ENCODE measurements at regions not wholly inside any gene's neighbourhood (a gene's known extent, or its start where the extent isn't known, plus 50 kb on each side); places are given as distances from the start of the nearest gene placed in this dataset.

DNA sequence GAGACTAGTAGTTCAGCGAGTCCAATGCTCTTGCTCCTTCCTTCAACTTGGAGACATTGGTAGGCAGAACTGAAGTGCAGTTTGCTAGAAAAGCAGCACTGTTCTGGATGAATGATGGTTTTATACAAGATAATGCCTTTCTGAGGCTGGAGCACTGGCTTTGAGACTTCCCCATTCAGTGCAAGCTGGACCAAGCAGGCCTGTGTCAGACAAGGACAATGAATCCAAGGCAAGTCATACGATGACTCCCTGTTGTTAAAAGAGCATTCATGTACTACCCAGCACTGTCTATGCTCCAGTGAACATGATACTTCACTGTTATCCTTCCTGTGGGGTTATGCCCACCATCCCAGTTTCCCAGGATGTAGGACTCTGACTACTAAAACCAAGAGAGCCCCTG is 242.3 kb upstream of the RAG2 start:
- H3K9me3 ChIP-seq (replicated peaks) = peaks cover 8% of the 10 kb centered on the region
- TF ChIP-seq, protein P1, sequence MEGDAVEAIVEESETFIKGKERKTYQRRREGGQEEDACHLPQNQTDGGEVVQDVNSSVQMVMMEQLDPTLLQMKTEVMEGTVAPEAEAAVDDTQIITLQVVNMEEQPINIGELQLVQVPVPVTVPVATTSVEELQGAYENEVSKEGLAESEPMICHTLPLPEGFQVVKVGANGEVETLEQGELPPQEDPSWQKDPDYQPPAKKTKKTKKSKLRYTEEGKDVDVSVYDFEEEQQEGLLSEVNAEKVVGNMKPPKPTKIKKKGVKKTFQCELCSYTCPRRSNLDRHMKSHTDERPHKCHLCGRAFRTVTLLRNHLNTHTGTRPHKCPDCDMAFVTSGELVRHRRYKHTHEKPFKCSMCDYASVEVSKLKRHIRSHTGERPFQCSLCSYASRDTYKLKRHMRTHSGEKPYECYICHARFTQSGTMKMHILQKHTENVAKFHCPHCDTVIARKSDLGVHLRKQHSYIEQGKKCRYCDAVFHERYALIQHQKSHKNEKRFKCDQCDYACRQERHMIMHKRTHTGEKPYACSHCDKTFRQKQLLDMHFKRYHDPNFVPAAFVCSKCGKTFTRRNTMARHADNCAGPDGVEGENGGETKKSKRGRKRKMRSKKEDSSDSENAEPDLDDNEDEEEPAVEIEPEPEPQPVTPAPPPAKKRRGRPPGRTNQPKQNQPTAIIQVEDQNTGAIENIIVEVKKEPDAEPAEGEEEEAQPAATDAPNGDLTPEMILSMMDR (IDR thresholded peaks at IDR 0.05; ENCODE audit: borderline replicate concordance) = no peak
- H3K27ac ChIP-seq (replicated peaks) = no peak overlapping the region
- DNase-seq = no peak
- H3K27me3 ChIP-seq (ENCODE audit: low read depth) = peaks cover 3% of the 10 kb centered on the region
- no peaks in the 10 kb centered on the region for H3K36me3 ChIP-seq
- H3K4me3 ChIP-seq = no peak overlapping the region
- intact Hi-C loops (cut with micrococcal nuclease) = no loop called here
- H3K4me1 ChIP-seq = no peaks in the 10 kb centered on the region

DNA sequence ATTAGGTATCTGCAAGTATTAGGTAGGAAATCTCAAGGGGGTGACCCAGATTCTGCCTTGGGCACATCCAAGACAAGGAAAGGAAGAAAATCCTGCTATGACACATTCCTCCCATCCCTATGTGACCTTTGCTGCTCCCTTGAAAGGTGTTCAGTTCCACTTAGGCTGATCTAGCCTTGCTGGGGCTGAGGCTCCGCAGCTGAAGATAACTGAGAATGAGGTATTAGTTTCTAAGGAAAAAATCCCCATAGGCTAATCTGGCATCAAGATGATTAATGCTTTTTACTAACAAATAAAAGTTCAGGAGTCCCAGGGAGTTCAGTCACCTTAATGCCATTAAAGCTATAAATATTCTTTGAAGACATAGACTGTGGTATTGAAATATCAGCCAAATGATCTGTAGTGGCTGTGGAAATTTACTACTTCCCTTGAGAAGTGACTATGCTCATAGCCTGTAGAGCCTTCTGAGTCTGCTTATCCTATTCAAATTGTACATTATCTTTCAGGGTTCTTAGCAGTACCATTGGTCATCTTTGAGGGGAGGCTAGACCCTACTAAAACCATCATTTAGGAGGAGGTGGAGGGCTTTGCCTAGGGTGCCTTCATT is 239.9 kb upstream of the RAG2 start:
- Histone ChIP-seq H3K27me3 (ENCODE audit: low read depth) (peaks cover 3% of the 10 kb centered on the region), H3K27ac (replicated peaks) (no peak overlapping the region), H3K4me1 (no peaks in the 10 kb centered on the region), H3K4me3 (no peak overlapping the region), H3K36me3 (no peaks in the 10 kb centered on the region), H3K9me3 (replicated peaks) (peaks cover 8% of the 10 kb centered on the region)
- DNase-seq = no peak
- TF ChIP-seq, protein P1 (IDR thresholded peaks at IDR 0.05; ENCODE audit: borderline replicate concordance) = no peak
- intact Hi-C loops (cut with micrococcal nuclease) = no loop called here

DNA sequence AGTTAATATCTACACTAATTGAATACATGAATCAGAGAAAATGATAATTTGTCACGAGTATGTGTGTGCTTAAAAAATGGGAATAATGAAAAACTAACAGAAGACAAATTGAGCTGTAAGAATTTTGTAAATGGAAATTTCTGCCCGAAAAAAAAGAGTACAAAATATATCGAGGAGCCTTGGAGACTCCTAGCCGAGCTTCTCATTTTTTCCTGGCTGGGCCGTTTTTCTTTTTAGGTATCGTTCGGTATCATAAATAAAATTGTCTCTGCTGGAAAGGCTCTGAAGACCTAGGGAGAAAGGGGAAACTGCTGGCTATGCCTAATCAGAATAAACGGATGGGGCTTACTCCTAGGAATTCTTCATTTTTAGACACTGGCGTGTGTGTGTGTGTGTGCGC is 227.2 kb upstream of the RAG2 start:
- intact Hi-C loops (cut with micrococcal nuclease) = no loop called here
- no peaks in the 10 kb centered on the region for H3K4me1 ChIP-seq

DNA sequence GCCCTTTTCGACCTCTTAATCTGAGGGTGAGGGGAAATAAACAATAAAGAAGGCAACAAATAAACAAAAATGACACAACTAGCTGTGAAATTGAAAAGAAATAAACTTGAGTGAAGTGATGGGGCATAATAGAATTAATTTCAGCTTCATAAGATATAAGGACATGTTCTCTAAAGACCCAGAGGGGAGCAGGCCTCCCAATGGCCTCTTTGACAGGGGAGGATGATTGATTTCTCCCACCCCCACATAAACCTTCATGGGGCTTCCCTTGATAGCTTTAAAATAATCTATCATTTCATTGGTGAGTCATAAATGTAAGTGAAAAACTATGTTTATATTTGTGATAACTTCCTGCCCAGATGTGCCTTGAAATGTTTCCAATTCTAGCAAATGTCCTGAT is 226.3 kb upstream of the RAG2 start:
- Histone ChIP-seq H3K27ac (replicated peaks) (no peak overlapping the region), H3K4me1 (no peaks in the 10 kb centered on the region), H3K9me3 (replicated peaks) (no peaks in the 10 kb centered on the region), H3K27me3 (ENCODE audit: low read depth) (no peaks in the 10 kb centered on the region), H3K4me3 (no peak overlapping the region), H3K36me3 (no peaks in the 10 kb centered on the region)
- intact Hi-C loops (cut with micrococcal nuclease) = no loop called here
- TF ChIP-seq, protein P1 (IDR thresholded peaks at IDR 0.05; ENCODE audit: borderline replicate concordance) = no peak
- no peak for DNase-seq

More for the DNA sequence above, 227.2 kb upstream of the RAG2 start:
- Histone ChIP-seq H3K4me3 (no peak overlapping the region), H3K27me3 (ENCODE audit: low read depth) (no peaks in the 10 kb centered on the region), H3K27ac (replicated peaks) (no peak overlapping the region), H3K36me3 (no peaks in the 10 kb centered on the region), H3K9me3 (replicated peaks) (no peaks in the 10 kb centered on the region)
- TF ChIP-seq, protein P1 (IDR thresholded peaks at IDR 0.05; ENCODE audit: borderline replicate concordance) = no peak
- DNase-seq = no peak

DNA sequence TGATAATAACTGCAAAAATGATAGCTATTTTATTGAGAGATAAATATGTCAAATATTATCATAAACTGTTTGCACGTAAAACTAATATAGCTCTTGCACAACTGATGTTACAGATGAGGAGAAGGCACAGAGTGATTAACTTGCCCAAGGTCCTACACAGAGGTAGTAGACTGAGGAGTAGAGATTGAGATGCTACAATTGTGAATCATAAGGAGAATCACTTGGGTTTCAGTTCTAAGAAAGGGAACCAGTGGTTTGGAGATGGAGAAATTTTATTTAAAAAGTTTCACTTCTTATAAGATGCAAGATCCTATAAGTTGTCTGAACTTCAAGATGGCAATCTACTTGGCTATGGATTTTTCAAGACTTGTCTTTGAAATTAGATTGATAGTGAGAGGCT is 224.8 kb upstream of the RAG2 start:
- intact Hi-C loops (cut with micrococcal nuclease) = no loop called here
- H3K9me3 ChIP-seq (replicated peaks) = no peaks in the 10 kb centered on the region
- no peak for DNase-seq
- no peaks in the 10 kb centered on the region for H3K4me1 ChIP-seq
- H3K4me3 ChIP-seq = no peak overlapping the region
- no peak overlapping the region for H3K27ac ChIP-seq (replicated peaks)
- no peaks in the 10 kb centered on the region for H3K36me3 ChIP-seq
- no peaks in the 10 kb centered on the region for H3K27me3 ChIP-seq (ENCODE audit: low read depth)
- TF ChIP-seq, protein P1 (IDR thresholded peaks at IDR 0.05; ENCODE audit: borderline replicate concordance) = no peak

Data from left ventricle myocardium inferior (tissue), 1 donor.